Endothelial cell of umbilical vein (primary cell): ENCODE measurements at regions not wholly inside any gene's neighbourhood (a gene's known extent, or its start where the extent isn't known, plus 50 kb on each side); places are given as distances from the start of the nearest gene placed in this dataset.

ENCODE experiments used
- CTCF ChIP-seq, 2 donors: IDR thresholded peaks; 1 replicate in 1 of 2; 2 replicates in 1 of 2; pipeline ENCODE4 v1.5.1; 2011; ENCODE audit warnings: low read length in 2 of 2, mild to moderate bottlenecking in 2 of 2, moderate library complexity in 2 of 2, control low read depth in 1 of 2, inconsistent platforms in 1 of 2, low read depth in 1 of 2; ENCODE audit not compliant: insufficient read depth in 1 of 2; ENCODE audit errors: extremely low read depth in 1 of 2
- EZH2 ChIP-seq: IDR thresholded peaks from 2 replicates; pipeline ENCODE4 v1.6.1; 2012; ENCODE audit warnings: borderline replicate concordance, low read depth, mild to moderate bottlenecking, moderate library complexity, low read length, inconsistent platforms; ENCODE audit not compliant: severe bottlenecking
- GATA2 ChIP-seq: IDR thresholded peaks from 2 replicates; pipeline ENCODE4 v1.7.0; 2011; ENCODE audit warnings: low read depth, mild to moderate bottlenecking, moderate library complexity, mixed read lengths, low read length; ENCODE audit not compliant: insufficient read length, insufficient read depth
- JUN ChIP-seq: IDR thresholded peaks from 2 replicates; pipeline ENCODE4 v1.6.1; 2011; ENCODE audit warnings: borderline replicate concordance, low read depth; ENCODE audit not compliant: insufficient read length, insufficient read depth
- POLR2A ChIP-seq: IDR thresholded peaks from 2 replicates; pipeline ENCODE4 v1.6.1; 2012; ENCODE audit warnings: low read depth, mild to moderate bottlenecking, control low read depth, low read length
- POLR2AphosphoS5 ChIP-seq: IDR thresholded peaks from 2 replicates; pipeline ENCODE4 v1.6.1; 2012; ENCODE audit warnings: low read depth, mild to moderate bottlenecking, control low read depth, low read length, moderate library complexity; ENCODE audit not compliant: insufficient read depth

DNA sequence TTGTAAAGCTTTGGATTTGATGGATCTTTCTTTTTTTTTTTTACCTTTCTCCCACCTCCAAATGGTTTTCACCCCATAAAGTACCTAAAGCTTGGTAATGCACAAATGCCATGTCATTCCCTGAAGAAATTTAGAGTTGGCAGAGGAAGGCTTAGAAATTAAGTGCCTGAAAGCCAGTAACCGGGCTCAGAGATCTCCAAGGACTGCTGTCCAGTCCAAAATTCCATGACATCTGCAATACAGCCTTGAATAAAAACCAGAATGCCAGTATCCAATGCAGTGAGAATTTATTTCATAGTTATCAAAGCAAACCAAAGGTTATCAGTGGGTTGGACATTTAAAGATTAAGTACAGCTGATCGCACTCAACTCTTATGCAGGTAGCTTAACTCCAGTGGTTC is 209.9 kb upstream of the RBBP8 start:
- TF ChIP-seq CTCF (IDR thresholded peaks at IDR 0.05; ENCODE audit: extremely low read depth in 1 of 2, insufficient read depth in 1 of 2, low read depth in 1 of 2, low read length in 2 of 2) (no peak), EZH2 (no peak), GATA2 (no peak), JUN (no peak), POLR2AphosphoS5 (no peak), POLR2A (no peak)
